H54 (cell line): ENCODE measurements at regions not wholly inside any gene's neighbourhood (a gene's known extent, or its start where the extent isn't known, plus 50 kb on each side); places are given as distances from the start of the nearest gene placed in this dataset.

Experiments used
- DNase-seq: peaks from one replicate; pipeline ENCODE4 v3.0.0; 2011; ENCODE audit warnings: low spot score, mixed read lengths; ENCODE audit not compliant: insufficient read length
- FAIRE-seq: peaks from 3 replicates; lab custom pipeline; 2011; peaks lifted over from hg19 to GRCh38; lab: Jason Lieb, UNC
- POLR2A ChIP-seq: IDR thresholded peaks from 2 replicates; pipeline ENCODE4 v1.6.1; 2011; ENCODE audit warnings: low read depth, mild to moderate bottlenecking, low read length

DNA sequence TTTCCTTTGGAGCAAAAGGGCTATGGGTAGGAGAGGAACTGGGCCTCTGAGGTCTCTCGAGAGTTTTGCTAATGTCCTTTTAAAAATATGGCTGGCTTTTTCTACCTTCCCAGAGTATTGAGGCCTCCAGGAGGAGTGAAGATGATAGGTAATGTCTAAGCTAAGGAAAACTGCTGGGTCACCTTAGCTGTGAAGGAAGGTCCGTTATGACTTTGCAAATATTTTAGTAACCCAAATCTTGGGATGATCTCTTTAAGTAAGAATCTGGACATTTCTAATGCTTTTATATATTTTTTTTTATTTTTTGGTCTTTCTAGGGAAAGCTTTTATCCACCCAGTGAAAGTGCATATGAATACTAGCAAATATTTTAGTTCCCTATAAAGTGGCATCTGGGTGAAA is 60.9 kb upstream of the SYN3 start:
- no peak for DNase-seq
- TF ChIP-seq POLR2A = no peak
- no peak for FAIRE-seq

DNA sequence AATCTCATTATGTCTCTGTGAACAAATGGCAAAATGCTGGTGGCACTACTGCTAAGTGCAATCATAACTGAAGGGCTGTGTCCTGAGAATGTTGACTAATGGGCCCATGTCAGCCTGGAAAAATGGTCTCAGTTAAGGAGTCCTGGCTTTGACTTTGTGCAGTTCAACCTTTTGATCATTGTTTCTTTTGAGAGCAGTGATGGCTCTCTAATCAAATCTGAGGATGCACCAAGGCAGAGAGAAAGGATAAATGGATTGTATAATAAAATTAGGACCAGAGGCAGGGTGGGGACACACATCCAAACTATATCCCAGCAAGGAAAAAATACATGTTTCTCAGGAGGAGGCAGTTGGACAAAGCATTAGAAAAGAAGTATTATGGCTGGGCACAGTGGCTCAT is 59.6 kb upstream of the SYN3 start:
- TF ChIP-seq POLR2A = no peak
- DNase-seq (no peak), FAIRE-seq (no peak)

DNA sequence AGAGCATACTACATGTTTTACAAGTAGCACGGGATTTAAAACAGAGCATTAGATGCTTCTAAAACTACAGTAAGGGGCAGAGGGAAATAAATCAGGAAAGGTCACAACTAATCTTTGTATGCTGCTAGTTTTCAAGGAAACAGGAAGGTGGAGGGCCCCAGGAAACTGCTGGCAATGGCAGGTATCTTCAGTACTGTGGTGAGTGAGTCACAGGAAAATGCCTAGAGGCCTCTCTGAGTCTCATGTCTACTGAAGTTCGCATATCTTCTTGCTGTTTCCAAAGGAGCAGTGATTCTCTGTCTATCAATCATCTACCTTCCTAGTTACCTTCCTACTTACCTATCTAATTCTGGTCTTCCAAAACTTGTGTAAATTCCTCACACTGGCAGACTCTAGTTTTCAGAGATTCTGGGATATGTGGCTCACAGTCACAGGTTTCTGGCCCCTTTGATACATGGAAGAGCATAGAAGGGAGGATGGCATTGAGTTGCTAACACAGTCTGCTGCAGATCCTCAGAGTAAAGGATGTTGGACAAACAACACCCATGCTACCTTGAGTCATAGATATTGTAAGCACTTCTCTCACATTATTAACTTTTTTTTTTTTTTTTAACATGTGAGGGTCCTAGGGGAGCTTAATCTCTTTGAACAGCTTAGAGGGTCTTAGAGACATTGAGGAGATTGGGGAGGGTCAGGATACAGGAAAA is 58.8 kb upstream of the SYN3 start:
- TF ChIP-seq POLR2A = no peak
- DNase-seq = no peak
- no peak for FAIRE-seq

DNA sequence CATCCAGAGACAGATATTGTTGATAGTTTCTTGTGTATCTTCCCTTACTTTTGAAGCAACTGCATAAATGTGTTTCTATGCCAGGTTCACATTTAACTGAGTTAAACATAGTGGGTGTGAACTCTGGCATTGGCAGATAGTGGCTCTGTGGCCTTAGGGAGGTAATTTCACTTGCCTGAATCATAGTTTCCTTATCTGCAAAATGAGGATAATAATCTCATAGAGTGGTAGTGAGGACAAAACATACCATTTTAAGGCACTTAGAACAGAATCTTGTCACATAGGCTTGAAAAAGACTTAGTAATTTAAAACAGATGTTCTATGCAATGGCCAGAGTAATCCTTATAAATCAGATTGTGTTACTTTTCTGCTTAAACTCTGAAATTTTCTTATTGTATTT is 56.4 kb upstream of the SYN3 start:
- FAIRE-seq (no peak), DNase-seq (no peak)
- no peak for TF ChIP-seq POLR2A

DNA sequence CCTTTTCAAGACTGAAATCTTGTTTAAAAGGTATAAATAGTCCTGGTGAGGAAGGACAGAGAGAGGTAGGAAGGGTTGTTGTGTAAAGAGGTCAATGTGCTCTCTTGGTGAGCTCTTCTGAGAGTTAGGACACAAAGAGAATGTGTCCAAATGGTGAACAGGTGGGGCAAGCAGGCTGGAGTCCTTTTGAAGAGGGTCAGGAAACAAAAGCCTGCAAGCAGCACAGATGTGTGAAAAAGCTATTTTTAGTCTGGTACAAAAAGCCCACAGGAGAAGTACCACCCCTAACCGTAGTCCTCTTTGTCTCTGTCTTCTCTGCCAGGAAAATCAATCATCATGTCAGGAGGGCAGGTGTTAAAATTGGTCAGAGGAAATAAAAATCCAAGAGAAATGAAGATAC is 54.4 kb upstream of the SYN3 start:
- DNase-seq (no peak), FAIRE-seq (no peak)
- TF ChIP-seq POLR2A = no peak

DNA sequence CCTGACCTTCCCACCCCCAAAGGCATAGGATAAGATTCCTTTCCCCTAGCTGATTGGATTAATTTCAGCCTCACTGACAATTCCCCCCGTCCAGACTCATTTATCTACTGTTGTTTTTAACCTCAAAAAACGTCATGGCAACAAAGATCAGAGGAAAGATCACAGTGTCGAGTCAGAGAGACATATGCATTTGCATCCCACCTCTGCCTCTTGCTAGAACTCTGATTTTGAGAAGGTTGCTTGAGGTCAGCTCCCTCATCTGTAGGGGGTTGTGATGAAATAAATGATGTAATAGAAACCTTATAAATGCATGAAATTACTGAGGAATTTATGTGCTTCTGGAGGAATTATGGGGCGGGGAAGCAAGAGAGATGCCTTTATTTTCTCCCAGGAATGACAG is 53.3 kb upstream of the SYN3 start:
- DNase-seq (no peak), FAIRE-seq (no peak)

DNA sequence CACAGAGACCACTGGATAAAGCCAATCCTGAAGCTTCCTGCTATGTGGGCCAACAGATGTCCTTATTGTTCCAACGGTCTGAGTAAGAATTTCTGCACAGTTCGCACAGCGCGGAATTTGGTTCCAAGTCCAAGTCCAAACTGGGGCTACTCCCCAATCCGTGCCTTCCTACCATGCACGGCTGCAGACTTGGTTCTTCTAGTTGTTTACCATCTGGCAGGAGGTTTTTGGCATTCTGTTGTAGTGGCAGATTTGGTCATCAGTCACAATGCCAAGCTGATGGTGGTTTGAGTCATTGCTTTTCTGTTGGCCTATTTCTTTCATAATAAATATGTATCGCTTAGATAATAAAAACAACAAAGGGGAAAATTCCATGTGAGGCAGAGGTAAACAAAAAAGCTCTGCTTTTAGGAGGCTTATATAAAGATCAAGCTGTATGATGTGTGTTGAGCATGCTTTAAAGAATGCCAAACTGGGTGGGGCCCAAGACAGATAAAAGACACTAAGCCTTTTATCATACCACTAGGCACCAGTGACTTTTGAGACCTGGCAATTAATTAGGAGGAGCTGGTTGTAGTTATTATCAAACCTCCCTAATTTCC is 52.5 kb upstream of the SYN3 start:
- DNase-seq (no peak), FAIRE-seq (no peak)
- TF ChIP-seq POLR2A = no peak

More for the DNA sequence above, 53.3 kb upstream of the SYN3 start:
- TF ChIP-seq POLR2A = no peak

DNA sequence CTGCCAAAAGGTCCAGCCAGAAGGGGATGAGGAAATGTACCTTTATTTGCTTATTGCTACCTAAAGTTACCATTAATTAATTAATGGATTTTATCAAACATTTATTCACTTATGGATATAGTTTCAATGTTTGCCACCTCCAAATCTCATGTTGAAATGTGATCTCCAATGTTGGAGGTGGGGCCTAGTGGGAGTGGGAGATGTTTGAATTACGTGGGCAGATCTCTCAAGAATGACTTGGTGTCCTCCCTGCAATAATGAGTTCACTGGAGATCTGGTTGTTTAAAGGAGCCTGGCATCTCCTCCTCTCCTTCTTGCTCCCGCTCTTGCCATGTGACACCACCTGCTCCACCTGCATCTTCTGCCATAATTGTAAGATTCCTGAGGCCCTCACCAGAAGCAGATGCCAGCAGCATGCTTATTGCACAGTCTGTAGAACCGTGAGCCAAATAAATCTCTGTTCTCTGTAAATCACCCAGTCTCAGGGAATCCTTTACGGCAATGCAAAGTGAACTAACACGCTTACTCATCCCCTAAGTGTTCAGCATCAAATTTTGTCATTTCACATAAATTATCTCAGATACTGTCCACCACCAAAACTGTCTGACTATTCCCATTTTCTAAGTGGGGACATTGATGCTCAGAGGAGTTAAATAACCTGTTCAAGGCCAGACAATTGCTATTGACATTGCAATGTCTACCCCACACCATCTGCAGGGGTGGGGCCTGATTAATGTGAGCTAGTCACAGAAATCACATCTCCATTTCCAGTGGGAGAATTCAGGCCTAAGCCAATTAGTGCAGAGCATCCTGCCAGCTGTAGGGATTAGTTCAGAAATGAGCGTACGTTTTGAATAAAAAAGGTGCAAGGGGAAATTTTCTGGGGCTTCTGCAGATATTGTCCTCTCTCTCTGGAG is 51.6 kb upstream of the SYN3 start:
- DNase-seq = no peak
- FAIRE-seq = no peak
- no peak for TF ChIP-seq POLR2A

DNA sequence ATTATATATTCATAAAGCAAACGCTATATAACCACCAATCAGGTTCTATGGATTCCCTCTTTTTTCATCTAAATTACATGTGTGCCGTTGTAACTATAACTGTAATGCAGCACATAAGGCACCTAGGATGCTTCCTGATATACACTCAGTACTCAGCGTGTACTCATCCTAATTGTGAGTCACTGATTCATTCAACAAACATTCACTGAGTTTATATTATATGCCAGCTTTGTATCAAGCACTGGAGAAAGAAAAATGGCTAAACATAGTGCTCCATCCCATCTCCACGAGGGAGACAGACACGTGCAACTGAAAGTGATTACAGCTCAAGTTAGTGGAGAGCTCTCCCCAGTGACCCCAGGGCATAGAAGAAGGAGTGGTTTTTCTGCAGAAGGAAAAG is 49.9 kb upstream of the SYN3 start:
- FAIRE-seq (no peak), DNase-seq (no peak)

More for the DNA sequence above, 49.9 kb upstream of the SYN3 start:
- TF ChIP-seq POLR2A = no peak
